Muscle layer of duodenum (tissue), 2 donors: ENCODE measurements at regions not wholly inside any gene's neighbourhood (a gene's known extent, or its start where the extent isn't known, plus 50 kb on each side); places are given as distances from the start of the nearest gene placed in this dataset.

Experiments used
- H3K27ac ChIP-seq: one replicate; pipeline ENCODE4 v1.7.0; 2013; ENCODE audit warnings: mild to moderate bottlenecking, low read length
- H3K27me3 ChIP-seq: one replicate; pipeline ENCODE4 v1.7.0; 2013; ENCODE audit warnings: low read depth, mild to moderate bottlenecking, control low read depth, low read length
- H3K36me3 ChIP-seq, 2 donors: one replicate each; pipeline ENCODE4 v1.7.0; 2013; ENCODE audit warnings: low read length in 2 of 2, control low read depth in 1 of 2, mild to moderate bottlenecking in 1 of 2; ENCODE audit not compliant: insufficient read depth in 2 of 2, control insufficient read depth in 1 of 2
- H3K4me1 ChIP-seq, 2 donors: one replicate each; pipeline ENCODE4 v1.7.0; 2013; ENCODE audit warnings: low read length in 2 of 2, mild to moderate bottlenecking in 2 of 2, control low read depth in 1 of 2, moderate library complexity in 1 of 2; ENCODE audit not compliant: insufficient read depth in 2 of 2, control insufficient read depth in 1 of 2
- H3K4me3 ChIP-seq, 2 donors: one replicate each; pipeline ENCODE4 v1.7.0; 2013; ENCODE audit warnings: low read length in 2 of 2, low read depth in 1 of 2, mild to moderate bottlenecking in 1 of 2
- H3K9me3 ChIP-seq, 2 donors: one replicate each; pipeline ENCODE4 v1.7.0; 2013; ENCODE audit warnings: low read length in 2 of 2, control low read depth in 1 of 2, mild to moderate bottlenecking in 1 of 2; ENCODE audit not compliant: control insufficient read depth in 1 of 2
- donor health status: healthy.

DNA sequence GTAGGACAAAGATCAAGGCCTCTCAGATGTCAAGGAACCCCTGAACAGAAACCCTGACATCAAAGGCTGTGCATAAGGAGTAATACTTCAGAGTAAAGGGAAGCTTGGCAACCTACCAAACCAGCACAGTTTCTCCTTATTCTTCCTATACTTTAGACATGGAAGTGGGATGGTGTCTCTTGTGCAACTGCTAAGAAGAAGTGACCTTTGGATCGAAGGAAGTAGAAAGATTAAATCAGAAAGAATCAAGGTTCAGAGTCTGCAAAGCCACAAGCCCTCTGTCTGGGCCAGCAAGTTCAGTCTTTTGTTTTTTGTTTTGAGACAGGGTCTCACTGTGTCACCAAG, 66.2 kb upstream of the SLC39A10 start:
- Histone ChIP-seq H3K36me3 (no peaks in the 10 kb centered on the region), H3K4me3 (no peak overlapping the region), H3K27ac (no peak overlapping the region), H3K9me3 (no peaks in the 10 kb centered on the region), H3K4me1 (no peaks in the 10 kb centered on the region), H3K27me3 (no peaks in the 10 kb centered on the region)

DNA sequence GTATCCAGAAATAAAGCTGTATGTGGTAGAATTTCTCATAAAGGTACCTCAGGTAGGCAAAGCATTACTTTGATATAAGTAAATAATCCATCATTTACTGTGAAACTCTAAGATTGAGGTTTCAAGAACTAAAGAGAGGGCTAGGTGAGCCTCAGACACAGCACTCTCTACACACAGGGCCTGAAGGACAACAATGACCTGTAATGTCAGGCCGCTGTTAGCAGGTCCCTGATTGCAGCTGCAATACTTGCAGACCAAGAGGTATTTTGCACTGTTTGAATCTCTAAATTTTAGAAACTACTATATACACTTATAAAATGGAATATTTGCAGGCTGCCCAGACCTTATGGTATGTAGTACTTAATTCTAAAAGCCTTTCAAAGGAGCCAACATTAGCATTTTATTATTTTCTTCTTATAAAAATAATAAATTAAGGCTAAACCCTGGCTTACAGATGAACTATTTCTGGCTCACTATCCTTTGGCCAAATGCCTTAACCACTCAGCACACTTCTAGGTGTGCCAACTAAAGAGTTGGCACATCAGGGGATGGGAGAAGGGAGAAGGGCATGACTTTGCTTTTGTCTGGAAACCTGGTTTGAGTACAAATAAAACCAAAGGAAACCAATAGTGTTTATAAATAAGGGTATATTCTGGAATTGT, 66.7 kb upstream of the SLC39A10 start:
- no peak overlapping the region for H3K4me3 ChIP-seq
- H3K27me3 ChIP-seq = no peaks in the 10 kb centered on the region
- H3K4me1 ChIP-seq = no peaks in the 10 kb centered on the region
- H3K27ac ChIP-seq = no peak overlapping the region
- H3K36me3 ChIP-seq = no peaks in the 10 kb centered on the region
- no peaks in the 10 kb centered on the region for H3K9me3 ChIP-seq

DNA sequence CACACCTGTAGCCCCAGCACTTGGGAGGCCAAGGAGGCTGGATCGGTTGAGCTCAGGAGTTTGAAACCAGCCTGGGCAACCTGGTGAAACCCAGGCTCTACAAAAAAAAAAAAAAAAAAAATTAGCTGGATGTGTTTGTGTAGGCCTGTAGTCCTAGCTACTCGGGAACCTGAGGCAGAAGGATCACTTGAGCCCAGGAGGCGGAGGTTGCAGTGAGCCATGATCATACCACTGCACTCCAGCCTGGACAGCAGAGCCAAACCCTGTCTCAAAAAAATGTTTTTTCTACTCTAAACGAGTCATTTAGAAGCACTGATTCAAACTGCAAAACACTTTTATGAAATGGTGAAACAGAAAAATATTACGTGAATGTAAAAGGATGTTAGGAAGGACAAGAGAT, 69.1 kb upstream of the SLC39A10 start:
- no peaks in the 10 kb centered on the region for H3K27me3 ChIP-seq
- H3K4me3 ChIP-seq = no peak overlapping the region
- H3K9me3 ChIP-seq = no peaks in the 10 kb centered on the region
- no peaks in the 10 kb centered on the region for H3K36me3 ChIP-seq
- H3K4me1 ChIP-seq = no peaks in the 10 kb centered on the region
- H3K27ac ChIP-seq = no peak overlapping the region

DNA sequence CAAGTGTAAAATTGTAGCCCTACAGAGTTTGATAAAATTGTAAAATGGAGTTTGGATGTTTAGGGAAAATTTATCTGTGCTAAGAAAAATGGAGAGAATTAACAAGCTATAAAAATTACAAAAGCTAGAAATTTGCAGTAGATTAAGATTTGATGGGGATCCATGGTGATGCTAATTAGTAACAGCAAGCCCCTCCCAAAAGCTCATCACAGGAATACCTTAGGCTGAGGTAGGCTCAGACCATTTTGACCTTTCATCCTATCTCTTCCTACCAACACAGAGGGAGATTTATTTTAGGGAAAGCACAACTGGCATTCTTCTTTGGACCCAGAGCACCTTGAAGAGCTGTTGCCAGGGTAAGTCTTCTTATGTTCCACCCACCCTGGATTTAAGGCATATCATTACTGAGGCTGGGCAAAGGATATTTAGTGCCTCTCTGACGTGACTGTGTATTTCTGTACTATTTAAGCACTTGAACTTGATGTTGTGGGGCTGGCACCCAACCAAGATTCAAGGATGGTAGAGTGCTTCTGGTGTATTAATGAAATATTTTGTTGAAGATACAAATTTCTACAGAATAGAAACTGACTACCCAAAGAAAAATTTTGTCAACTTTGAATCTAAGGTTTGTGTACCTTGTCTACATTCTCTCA, 70.8 kb upstream of the SLC39A10 start:
- Histone ChIP-seq H3K36me3 (no peaks in the 10 kb centered on the region), H3K27ac (no peak overlapping the region), H3K4me1 (no peaks in the 10 kb centered on the region), H3K4me3 (no peak overlapping the region), H3K27me3 (no peaks in the 10 kb centered on the region), H3K9me3 (no peaks in the 10 kb centered on the region)

DNA sequence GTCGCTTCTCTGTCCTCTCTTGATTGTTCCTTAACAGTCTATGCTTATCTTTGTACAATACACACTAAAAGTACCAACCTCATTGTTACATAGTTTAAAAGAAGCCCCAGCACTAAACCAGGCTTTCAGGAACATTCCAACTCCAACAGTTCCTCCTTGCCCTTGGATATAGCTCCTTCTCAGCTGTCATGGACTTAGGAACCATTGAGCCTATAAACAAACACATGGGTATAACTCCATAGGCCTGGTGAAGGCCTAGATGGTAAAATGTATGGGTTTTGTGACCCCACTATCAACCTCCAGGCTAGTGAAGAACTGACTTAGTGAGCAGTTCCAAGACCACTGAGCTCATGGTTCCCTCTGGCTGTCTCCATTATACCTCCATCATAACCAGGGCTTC, 74.8 kb upstream of the SLC39A10 start:
- Histone ChIP-seq H3K27ac (no peak overlapping the region), H3K4me1 (no peaks in the 10 kb centered on the region), H3K4me3 (no peak overlapping the region), H3K36me3 (no peaks in the 10 kb centered on the region), H3K27me3 (no peaks in the 10 kb centered on the region), H3K9me3 (no peaks in the 10 kb centered on the region)

DNA sequence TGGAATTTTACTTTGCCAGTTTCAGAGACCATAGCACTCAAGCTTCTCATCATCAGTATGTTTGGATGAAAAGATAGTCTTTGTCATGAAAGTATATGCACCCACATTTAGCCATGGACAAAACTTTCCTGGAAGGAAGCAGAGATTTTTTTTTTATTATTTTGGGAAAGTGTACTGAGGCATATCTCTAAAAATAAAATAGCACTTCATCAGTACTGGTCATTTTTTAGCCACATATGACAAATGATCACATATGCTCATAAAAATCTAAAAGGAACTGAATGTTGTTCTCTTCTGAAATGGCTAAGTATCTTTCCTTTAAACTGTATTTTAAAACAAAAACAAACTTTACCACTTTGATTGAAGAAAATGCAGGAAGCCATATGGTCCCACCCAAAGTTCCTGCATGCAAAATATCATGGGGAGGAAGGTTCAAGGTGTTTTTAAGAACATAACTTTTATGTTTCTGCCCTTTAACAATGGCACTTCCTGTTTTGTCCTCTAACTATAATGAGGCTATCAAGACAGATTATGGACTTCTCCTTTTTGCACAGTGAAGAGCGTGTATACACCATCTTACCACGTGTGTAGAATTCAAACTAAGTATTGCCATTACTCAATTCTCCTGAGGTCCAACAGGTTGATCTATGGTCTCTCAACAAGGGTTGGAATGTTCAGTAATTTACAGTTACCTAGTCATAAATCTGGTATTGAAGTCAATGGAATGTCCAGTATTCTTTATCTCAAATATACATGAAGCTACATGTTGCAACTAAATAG, 77.1 kb upstream of the SLC39A10 start:
- Histone ChIP-seq H3K4me1 (no peaks in the 10 kb centered on the region), H3K9me3 (no peaks in the 10 kb centered on the region), H3K27ac (no peak overlapping the region), H3K27me3 (no peaks in the 10 kb centered on the region), H3K4me3 (no peak overlapping the region), H3K36me3 (no peaks in the 10 kb centered on the region)

DNA sequence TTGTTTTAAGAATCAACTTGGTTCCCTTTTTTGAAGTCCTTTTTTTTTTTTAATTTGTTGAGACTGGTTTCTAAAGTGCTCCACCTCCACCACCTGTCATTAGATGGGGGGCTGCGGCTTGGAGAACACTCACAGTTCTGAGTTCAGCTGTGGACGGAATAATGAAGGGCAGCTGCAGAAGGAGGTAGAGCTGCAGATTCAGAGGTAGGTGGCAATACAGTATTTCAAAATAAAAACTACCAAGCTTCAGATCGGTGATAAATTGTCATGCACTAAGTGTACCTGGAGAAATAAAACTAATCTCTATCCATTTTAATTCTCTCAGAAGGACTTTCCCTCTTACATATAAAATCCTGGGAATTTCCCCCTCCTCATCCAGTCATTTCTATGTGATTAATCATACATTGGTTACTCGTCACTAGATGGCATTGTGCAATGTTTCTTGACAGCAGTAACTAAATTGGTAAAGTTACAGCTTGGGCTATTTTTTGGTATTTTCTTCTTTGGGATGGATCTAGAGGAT, 81.1 kb upstream of the SLC39A10 start:
- no peaks in the 10 kb centered on the region for H3K9me3 ChIP-seq
- H3K4me1 ChIP-seq = no peaks in the 10 kb centered on the region
- H3K27ac ChIP-seq = no peak overlapping the region
- H3K27me3 ChIP-seq = no peaks in the 10 kb centered on the region
- H3K4me3 ChIP-seq = no peak overlapping the region
- no peaks in the 10 kb centered on the region for H3K36me3 ChIP-seq

DNA sequence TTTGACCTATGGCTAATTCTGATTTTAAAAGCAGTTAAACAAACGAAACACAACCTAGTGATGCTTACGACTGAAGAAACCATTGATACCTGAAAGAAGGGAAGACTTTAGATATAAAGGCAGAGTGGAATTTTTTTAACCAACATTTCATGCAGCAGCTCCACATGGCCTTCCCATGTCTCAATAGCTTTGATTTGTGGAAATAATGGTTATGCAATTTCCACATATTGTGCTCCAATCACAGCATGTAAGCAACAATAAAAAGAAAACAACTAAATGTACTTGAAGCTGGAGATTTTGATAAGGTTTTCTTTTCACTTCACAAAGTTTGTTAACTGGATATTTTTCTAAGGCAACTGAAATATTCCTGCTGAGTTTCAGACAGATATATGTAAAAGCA, 82.0 kb upstream of the SLC39A10 start:
- Histone ChIP-seq H3K27ac (no peak overlapping the region), H3K4me1 (no peaks in the 10 kb centered on the region), H3K36me3 (no peaks in the 10 kb centered on the region), H3K4me3 (no peak overlapping the region), H3K27me3 (no peaks in the 10 kb centered on the region), H3K9me3 (no peaks in the 10 kb centered on the region)

DNA sequence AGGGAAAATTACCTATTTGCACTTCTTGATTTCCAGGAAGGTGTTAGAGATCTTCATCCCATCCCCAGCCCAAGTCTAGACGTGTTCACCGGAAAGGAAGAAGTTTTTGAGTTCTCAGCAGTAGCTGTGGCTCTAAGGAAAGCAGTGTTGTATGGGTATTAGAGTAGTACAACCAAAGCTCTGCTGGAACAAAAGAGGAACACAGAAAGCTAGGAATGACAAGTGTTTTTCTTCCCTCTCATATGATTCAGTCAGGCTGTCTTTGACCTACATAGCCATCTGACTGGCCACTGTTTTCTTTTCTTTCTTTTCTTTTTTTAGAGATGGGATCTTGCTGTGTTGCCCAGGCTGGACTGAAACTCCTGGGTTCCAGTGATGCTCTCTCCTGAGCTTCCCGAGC, 82.7 kb upstream of the SLC39A10 start:
- H3K4me3 ChIP-seq = no peak overlapping the region
- no peak overlapping the region for H3K27ac ChIP-seq
- H3K27me3 ChIP-seq = no peaks in the 10 kb centered on the region
- H3K4me1 ChIP-seq = no peaks in the 10 kb centered on the region
- H3K36me3 ChIP-seq = no peaks in the 10 kb centered on the region
- H3K9me3 ChIP-seq = no peaks in the 10 kb centered on the region

DNA sequence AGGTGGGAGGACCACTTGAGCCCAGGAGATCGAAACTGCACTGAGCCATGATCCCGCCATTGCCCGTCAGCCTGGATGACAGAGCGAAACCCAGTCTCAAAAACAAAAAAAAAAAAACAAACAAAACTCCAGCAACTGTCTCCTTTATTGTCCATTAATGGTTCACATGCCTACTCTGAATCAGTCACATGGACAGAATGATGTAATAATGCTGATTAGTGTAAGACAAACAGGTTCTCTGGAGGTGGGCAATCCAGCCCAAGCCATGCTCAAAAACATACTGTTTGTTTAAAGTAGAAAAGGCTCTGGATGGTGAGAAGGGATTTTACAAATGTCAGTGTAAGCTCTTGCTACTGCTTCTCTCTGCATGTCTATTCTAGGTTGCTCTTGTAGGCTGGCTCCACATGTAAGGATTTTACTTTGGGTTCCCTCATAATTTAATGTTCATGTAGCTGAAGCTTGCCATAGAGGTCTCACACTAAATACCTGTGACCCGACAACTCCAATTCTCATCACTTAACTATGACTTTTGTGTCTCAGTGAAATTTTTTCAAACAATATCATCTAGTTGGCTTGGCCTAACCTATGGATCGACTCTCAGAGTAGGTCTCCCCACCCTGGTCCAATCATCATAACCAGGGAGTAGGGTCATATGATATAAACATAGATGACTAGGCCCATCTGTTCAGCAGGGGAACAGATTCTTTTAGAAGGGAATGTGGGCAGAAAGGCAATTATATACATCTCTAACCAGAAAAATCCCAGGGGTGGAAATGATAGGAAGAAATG, 83.9 kb upstream of the SLC39A10 start:
- Histone ChIP-seq H3K27me3 (no peaks in the 10 kb centered on the region), H3K36me3 (no peaks in the 10 kb centered on the region), H3K27ac (no peak overlapping the region), H3K9me3 (no peaks in the 10 kb centered on the region), H3K4me1 (no peaks in the 10 kb centered on the region), H3K4me3 (no peak overlapping the region)

DNA sequence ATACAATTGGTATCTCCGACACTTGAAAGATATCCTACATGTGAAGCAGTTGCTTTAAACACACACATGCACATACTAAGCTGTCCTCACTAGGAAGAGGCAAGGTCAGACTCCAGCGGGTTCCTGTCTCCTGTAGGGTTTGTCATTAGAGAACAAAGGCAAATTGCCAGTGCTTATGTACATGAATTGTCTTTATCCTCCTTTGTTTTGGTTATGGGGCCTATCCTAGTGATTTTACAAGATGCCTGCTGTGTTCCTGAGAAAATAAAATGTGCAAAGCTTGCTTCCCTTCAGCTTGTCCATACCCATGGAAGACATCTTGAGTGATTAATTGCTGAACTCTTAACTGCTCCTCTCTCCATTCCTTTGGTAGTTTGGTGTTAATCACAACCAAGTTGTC, 86.7 kb upstream of the SLC39A10 start:
- no peaks in the 10 kb centered on the region for H3K36me3 ChIP-seq
- H3K9me3 ChIP-seq = no peaks in the 10 kb centered on the region
- H3K4me1 ChIP-seq = no peaks in the 10 kb centered on the region
- H3K4me3 ChIP-seq = no peak overlapping the region
- H3K27ac ChIP-seq = no peak overlapping the region
- H3K27me3 ChIP-seq = no peaks in the 10 kb centered on the region
